Fibroblast of skin of left biceps (primary cell): ENCODE measurements at regions not wholly inside any gene's neighbourhood (a gene's known extent, or its start where the extent isn't known, plus 50 kb on each side); places are given as distances from the start of the nearest gene placed in this dataset.
"Not testable (repeated sequence)": the region's sequence is repeated elsewhere in the genome, so short reads cannot be mapped to it uniquely, and the experiment has no call there.

ENCODE experiments used
- DNase-seq, 2 experiments: peaks; one replicate each; pipeline ENCODE4 v3.0.0-alpha.2; 2013; ENCODE audit warnings: low read depth in 2 of 2

- no peak for DNase-seq
Measured at GRCh38 chr7:69377191-69377590, 221.1 kb upstream of the AUTS2 start.

DNA sequence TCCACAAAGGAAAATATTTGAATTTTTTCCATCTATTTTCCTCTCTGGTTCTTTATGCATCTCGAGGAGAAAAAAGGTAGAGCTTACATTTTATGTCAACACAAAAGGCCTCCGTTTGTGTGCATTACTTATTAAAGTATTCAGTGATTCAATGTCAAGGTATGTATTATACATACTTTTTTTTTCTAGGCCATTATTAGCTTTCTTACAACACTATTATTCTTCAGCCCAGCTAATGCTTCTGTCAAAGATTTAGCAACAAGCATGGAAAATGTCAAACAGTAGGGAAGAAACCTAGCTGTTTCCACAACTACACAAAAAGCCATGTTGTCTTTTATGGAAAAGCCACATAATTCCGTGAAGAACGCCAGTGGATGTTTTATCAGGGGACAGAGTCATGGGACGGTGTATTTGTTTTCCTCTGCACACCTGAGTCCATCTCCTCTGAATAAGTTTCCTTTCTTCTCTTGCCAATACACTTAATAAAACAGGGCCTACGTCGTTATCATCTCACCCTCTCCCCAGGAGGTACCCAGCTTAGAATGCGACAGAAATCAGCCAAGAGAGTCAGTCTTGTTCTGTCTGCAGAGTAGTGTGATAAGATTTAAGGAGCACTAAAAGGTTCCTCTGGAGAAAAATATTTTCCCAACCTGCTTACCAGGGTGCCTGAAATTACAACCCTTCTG, 209.7 kb upstream of the AUTS2 start:
- DNase-seq = peak in 1 of 2 experiments; percentile 48

DNA sequence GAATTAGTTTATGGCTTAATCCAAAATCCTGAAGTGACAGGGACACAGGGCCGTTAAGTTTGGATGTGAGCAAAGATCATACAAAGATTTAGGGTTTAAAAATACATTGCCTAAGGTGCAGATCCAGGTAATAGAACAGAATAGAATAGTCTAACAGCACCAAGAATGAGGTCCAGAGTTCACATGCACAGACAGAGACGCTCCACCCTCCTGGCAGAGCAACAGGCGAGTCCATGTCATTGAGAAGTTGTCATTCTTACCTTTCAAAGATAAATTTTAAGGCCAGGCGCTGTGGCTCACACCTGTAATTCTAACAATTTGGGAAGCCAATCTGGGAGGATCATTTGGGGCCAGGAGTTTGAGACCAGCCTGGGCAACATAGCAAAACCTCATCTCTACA, 209.1 kb upstream of the AUTS2 start:
- DNase-seq = no peak

- not testable (repeated sequence) for DNase-seq
Measured at GRCh38 chr7:69393912-69394311, 204.4 kb upstream of the AUTS2 start.

GRCh38 chr7:69395061-69395714, 203.1 kb upstream of the AUTS2 start:
- peak; percentile 97 to 98 for DNase-seq

- no peak for DNase-seq
Measured at GRCh38 chr7:69398986-69399385, 199.3 kb upstream of the AUTS2 start.

DNA sequence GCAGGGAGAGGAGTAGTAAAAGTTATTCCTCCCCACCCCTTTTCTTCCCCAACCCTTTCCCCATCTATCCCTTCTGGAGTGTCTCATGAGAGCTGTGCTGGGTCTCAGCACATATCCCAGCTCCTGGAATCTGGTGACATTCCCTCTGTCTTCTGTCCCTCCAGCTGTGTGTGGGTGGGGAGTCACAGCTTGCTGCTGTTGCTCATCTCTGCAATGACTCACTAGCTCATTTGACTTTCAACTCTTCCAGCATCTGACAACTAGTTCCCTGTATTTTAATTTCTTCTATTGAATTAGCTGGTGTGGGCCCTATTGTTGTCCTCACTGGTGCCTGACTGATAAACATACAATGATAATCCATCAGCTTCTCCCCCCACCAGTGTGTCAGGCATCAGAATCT, 198.9 kb upstream of the AUTS2 start:
- no peak for DNase-seq

GRCh38 chr7:69402696-69403095, 195.6 kb upstream of the AUTS2 start:
- no peak for DNase-seq

- DNase-seq = no peak
Measured at GRCh38 chr7:69403169-69403568, 195.1 kb upstream of the AUTS2 start.

DNA sequence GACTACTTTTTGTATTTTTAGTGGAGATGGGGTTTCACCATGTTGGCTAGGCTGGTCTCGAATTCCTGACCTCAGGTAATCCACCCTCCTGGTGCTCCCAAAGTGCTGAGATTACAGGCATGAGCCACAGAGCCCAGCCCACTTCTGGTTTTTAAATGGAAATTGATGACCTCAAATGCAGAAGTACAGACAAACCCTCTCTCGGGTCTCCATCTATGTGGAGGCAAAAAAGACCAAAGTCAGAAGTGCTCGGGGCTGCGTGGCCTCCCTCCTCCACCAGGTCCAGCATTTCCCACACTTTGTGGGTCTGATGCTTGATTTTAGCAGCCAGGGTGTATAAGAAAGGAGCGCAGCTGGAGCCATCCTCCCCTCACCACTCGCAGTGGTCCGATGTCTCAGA, 187.3 kb upstream of the AUTS2 start:
- DNase-seq = no peak

DNA sequence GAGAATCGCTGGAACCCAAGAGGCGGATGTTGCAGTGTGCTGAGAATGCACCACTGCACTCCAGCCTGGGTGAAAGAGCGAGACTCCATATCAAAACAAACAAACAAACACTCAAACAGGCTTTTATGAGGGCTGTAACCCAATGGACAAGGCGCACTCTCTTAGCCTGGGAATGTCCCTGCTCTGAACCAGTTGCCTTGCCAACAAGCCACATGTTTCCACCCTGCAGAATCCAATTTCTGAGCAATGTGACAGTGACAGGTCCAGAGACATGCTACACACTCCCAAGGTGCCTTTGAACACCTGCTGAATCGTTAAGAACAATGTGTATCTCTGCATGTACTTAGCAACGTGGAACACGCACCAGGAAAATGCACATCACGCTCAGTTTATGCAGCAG, 186.8 kb upstream of the AUTS2 start:
- no peak for DNase-seq

DNA sequence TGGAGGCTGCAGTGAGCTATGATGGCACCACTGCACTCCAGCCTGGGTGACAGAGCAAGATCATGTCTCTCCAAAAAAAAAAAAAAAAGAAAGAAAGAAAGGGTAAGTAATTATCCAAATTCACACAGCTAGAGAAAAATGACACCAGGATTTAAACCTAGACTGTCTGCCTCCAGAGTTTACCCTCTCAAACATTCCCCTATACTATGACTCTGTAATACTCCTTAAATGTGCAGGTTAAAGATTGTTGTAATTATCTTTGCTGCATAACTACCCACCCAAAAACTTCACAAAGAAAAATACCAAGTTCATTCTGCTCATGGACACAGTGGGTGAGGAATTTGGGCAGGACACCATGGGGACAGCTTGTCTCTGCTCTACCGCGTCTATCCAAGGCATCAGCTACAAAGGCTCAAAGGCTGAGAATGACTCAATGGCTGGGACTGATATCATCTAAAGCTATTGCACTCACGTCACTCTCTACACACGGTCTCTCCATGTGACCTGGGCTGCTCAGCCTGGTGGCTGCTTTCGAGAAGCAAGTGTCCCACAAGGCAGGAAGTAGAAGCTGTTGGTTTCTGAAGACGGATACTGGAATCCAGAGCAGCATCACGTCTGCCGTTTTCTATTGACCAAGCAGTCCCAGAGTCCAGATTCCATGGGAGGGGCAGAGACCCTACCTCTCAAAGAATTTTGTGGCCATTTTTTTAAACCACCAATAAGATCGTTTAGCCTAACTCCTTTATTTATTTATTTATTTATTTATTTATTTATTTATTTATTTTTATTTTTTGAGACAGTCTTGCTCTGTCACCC, 185.7 kb upstream of the AUTS2 start:
- no peak for DNase-seq

GRCh38 chr7:69414555-69414954, 183.7 kb upstream of the AUTS2 start:
- DNase-seq = no peak

- DNase-seq = no peak
Measured at GRCh38 chr7:69418869-69419670, 179.2 kb upstream of the AUTS2 start.

DNA sequence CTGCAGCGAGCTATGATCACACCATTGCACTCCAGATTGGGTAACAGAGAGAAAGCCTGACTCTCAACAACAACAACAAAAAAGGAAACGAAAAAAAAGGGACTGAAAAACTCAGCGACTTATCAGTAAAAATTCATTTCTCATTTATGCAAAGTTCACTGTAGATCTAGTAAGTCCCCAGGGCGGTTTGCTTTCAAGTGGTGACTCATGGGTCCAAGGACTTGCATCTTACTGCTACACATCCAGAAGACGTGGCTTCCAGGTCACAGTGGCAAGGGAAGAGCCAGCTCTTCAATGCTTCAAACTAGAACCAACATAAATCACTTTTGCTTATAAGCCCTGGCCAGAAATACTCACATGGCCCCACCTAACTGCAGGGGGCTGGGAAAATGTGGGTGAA, 178.3 kb upstream of the AUTS2 start:
- no peak for DNase-seq

DNA sequence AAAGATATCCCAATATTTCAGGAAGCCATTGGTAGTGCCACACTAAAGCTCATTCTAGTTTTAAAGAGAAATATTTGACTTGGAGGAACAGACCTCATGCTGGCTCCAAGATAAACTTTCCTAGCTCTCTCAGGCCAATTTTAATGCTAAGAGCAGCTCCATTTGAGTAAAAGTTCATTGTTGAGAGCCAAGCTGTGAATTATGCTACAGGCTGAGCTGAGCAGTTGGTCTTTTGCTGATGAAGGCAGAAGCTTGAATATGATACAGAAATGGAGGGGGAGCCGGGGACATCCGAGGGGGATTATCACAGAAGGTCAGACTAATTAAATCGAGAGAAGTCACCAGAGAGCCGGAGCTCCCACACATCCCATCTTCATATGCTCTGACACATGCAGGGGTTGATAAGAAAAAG, 175.7 kb upstream of the AUTS2 start:
- no peak for DNase-seq

GRCh38 chr7:69426705-69427104, 171.6 kb upstream of the AUTS2 start:
- no peak for DNase-seq

- DNase-seq = no peak
Measured at GRCh38 chr7:69428089-69428488, 170.2 kb upstream of the AUTS2 start.

DNA sequence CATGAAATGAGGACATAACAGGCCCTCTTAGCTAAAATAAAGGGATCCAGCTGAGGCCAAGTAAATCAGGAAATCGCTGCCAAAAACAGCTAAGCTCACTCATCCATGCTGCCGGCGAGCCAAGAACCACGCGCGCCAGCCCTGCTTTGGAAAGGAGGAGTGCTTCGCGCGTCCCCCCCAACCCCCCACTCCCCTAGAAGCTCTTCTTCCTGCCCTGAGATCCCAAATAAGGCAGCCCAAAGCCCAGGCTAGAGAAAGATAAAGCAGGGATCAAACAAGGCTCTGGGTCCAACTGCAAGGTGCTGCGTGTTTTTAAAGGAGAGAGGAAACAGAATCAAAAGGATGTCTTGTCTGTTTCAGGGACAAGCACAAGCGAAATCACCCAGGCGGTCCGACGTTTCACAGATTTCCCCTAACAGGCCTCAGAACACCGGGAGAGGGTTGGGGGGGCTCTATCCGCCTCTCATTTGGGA, 168.3 kb upstream of the AUTS2 start:
- DNase-seq = peak; percentile 88 to 89

DNA sequence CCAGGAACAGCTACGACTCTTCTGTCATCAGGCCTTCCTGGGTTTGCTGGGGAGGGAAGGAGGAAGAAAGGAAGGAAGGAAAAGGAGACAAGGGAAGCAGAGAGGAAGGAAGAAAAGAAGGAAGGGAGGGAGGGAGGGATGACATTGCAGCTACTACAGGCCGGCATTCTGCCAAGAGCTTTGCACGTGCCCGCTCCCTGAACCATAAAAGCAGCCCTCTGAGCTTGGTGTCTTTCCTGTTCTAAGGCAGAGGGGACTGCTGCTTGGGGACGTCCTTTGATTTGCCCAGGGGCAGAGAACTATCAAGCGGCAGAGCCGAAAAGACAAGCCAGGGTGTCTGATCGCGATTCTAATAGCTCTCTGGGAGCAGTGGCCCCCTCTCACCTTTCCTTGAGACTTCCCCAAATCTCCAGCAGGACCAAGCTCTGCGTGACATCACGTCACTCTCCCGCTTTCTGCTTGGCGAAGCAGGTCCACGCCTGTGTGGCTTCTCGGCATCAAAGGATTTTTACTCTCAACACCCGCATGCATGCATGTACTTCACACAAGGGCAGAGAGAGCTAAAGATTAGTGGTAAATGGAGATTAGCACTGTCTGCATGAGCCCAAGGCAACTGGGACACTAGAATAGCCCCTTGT, 167.8 kb upstream of the AUTS2 start:
- DNase-seq = no peak

GRCh38 chr7:69431626-69432025, 166.6 kb upstream of the AUTS2 start:
- no peak for DNase-seq
